ENCODE measurements at regions not wholly inside any gene's neighbourhood (a gene's known extent, or its start where the extent isn't known, plus 50 kb on each side); places are given as distances from the start of the nearest gene placed in this dataset.

DNA sequence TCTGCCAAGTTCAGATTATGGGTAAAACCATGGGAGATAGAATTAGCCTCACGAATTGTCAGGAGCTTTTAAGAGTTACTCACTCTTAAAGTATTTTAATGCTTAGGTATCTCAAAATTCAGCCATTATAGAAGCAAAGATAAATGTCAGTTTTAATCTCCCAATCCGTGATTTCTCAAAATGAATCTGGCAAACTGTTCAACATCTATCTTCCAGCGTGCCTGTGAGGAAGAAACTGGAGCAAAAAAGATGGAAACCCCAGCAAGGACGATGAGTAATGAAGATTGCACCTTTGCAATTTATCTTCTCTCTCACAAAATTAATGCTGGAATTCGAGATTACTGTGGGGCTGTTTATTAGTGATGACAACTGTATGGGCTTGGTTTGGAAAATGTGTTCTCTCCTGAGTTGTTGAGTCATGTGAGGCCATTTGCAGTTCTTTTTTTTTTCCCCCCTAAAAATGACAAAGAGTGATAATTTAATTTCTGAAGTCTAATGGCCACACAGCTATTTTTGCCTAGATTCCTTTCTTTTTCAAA is 70.5 kb downstream of the PYDC2 start:
- TF ChIP-seq, protein P1, sequence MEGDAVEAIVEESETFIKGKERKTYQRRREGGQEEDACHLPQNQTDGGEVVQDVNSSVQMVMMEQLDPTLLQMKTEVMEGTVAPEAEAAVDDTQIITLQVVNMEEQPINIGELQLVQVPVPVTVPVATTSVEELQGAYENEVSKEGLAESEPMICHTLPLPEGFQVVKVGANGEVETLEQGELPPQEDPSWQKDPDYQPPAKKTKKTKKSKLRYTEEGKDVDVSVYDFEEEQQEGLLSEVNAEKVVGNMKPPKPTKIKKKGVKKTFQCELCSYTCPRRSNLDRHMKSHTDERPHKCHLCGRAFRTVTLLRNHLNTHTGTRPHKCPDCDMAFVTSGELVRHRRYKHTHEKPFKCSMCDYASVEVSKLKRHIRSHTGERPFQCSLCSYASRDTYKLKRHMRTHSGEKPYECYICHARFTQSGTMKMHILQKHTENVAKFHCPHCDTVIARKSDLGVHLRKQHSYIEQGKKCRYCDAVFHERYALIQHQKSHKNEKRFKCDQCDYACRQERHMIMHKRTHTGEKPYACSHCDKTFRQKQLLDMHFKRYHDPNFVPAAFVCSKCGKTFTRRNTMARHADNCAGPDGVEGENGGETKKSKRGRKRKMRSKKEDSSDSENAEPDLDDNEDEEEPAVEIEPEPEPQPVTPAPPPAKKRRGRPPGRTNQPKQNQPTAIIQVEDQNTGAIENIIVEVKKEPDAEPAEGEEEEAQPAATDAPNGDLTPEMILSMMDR (IDR thresholded peaks at IDR 0.05; ENCODE audit: insufficient read depth, low read length): no peak
- TF ChIP-seq SPI1 (IDR thresholded peaks at IDR 0.05; ENCODE audit: borderline replicate concordance, low read depth): no peak
- no peak for TF ChIP-seq POLR2AphosphoS5 (IDR thresholded peaks at IDR 0.05; ENCODE audit: low read depth)
- no peak for TF ChIP-seq REST (IDR thresholded peaks at IDR 0.05; ENCODE audit: insufficient replicate concordance, low read depth)
- no peak for TF ChIP-seq GABPA (IDR thresholded peaks at IDR 0.05; ENCODE audit: low read depth)
